Endodermal cell (in vitro differentiated cells): ENCODE measurements at regions not wholly inside any gene's neighbourhood (a gene's known extent, or its start where the extent isn't known, plus 50 kb on each side); places are given as distances from the start of the nearest gene placed in this dataset.

ENCODE experiments used
- DNase-seq: peaks from one replicate; pipeline ENCODE4 v3.0.0-alpha.2; 2017
- H3K27ac ChIP-seq: 2 replicates; pipeline ENCODE4 v1.5.1; 2013; ENCODE audit warnings: mild to moderate bottlenecking, low read depth, low read length, moderate library complexity
- H3K27me3 ChIP-seq: 2 replicates; pipeline ENCODE4 v1.6.1; 2013; ENCODE audit warnings: mild to moderate bottlenecking, low read length, moderate library complexity; ENCODE audit not compliant: insufficient read depth, control insufficient read depth, poor library complexity, severe bottlenecking
- H3K36me3 ChIP-seq: 2 replicates; pipeline ENCODE4 v1.7.0; 2013; ENCODE audit warnings: mild to moderate bottlenecking, low read length, moderate library complexity; ENCODE audit not compliant: control insufficient read depth, insufficient read depth
- H3K4me1 ChIP-seq: one replicate; pipeline ENCODE4 v1.7.0; 2013; ENCODE audit warnings: low read length; ENCODE audit not compliant: control insufficient read depth, insufficient read depth
- H3K4me3 ChIP-seq: 2 replicates; pipeline ENCODE4 v1.5.1; 2013; ENCODE audit warnings: mild to moderate bottlenecking, low read length, moderate library complexity
- H3K9ac ChIP-seq: 2 replicates; pipeline ENCODE4 v1.6.1; 2013; ENCODE audit warnings: mild to moderate bottlenecking, low read length, moderate library complexity; ENCODE audit not compliant: poor library complexity, severe bottlenecking; ENCODE audit errors: extremely low read depth
- H3K9me3 ChIP-seq: 2 replicates; pipeline ENCODE4 v1.6.1; 2013; ENCODE audit warnings: mild to moderate bottlenecking, low read length, moderate library complexity; ENCODE audit not compliant: control insufficient read depth
- H3K27ac Mint-ChIP-seq: 2 replicates; pipeline ENCODE4 v1.8.0; 2020; ENCODE audit warnings: mixed read lengths
- H3K27me3 Mint-ChIP-seq: 2 replicates; pipeline ENCODE4 v1.8.0; 2021; ENCODE audit warnings: mild to moderate bottlenecking, mixed read lengths; ENCODE audit not compliant: insufficient read depth
- H3K36me3 Mint-ChIP-seq: 2 replicates; pipeline ENCODE4 v1.8.0; 2020; ENCODE audit warnings: low read depth, mixed read lengths
- H3K4me1 Mint-ChIP-seq: 2 replicates; pipeline ENCODE4 v1.8.0; 2020; ENCODE audit warnings: mixed read lengths
- H3K4me3 Mint-ChIP-seq: 2 replicates; pipeline ENCODE4 v1.8.0; 2020; ENCODE audit warnings: mild to moderate bottlenecking, moderate library complexity, mixed read lengths
- H3K9me3 Mint-ChIP-seq: 2 replicates; pipeline ENCODE4 v1.8.0; 2020; ENCODE audit warnings: mild to moderate bottlenecking, mixed read lengths
- WGBS, 2 experiments: methylation state at CpG; one replicate each; pipeline versions ENCODE4 v1.1.5 to v1.1.7; 2013; ENCODE audit warnings: missing lambda C conversion rate in 2 of 2, mixed read lengths in 1 of 2; ENCODE audit not compliant: insufficient coverage in 1 of 2, insufficient read length in 1 of 2; 5-methylcytosine and 5-hydroxymethylcytosine counted together
- TF ChIP-seq, protein P1 (sequence below): fragments of 200-600 bp; sonication (generic); conservative IDR thresholded peaks from 2 replicates; pipeline ENCODE4 v1.5.0; 2021; ENCODE audit warnings: antibody characterized with exemption, mild to moderate bottlenecking

GRCh38 chr6:144480473-144480872 is 195.3 kb downstream of the UTRN start:
- DNase-seq = no peak
- Histone ChIP-seq H3K4me1 (no peaks in the 10 kb centered on the region), H3K4me3 (no peak overlapping the region), H3K9ac (no peak overlapping the region), H3K27ac (no peak overlapping the region), H3K27me3 (no peaks in the 10 kb centered on the region), H3K9me3 (no peaks in the 10 kb centered on the region), H3K36me3 (peaks cover 63% of the 10 kb centered on the region)
- H3K36me3 Mint-ChIP-seq = peaks cover 19% of the 10 kb centered on the region
- no peaks in the 10 kb centered on the region for H3K9me3 Mint-ChIP-seq
- no peaks in the 10 kb centered on the region for H3K27me3 Mint-ChIP-seq
- 95 to 96% methylated on average over 5 of the region's 5 CpGs for whole genome bisulfite sequencing, 2 experiments
- TF ChIP-seq, protein P1, sequence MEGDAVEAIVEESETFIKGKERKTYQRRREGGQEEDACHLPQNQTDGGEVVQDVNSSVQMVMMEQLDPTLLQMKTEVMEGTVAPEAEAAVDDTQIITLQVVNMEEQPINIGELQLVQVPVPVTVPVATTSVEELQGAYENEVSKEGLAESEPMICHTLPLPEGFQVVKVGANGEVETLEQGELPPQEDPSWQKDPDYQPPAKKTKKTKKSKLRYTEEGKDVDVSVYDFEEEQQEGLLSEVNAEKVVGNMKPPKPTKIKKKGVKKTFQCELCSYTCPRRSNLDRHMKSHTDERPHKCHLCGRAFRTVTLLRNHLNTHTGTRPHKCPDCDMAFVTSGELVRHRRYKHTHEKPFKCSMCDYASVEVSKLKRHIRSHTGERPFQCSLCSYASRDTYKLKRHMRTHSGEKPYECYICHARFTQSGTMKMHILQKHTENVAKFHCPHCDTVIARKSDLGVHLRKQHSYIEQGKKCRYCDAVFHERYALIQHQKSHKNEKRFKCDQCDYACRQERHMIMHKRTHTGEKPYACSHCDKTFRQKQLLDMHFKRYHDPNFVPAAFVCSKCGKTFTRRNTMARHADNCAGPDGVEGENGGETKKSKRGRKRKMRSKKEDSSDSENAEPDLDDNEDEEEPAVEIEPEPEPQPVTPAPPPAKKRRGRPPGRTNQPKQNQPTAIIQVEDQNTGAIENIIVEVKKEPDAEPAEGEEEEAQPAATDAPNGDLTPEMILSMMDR = no peak
- H3K4me3 Mint-ChIP-seq = no peak overlapping the region
- H3K4me1 Mint-ChIP-seq = no peaks in the 10 kb centered on the region
- no peak overlapping the region for H3K27ac Mint-ChIP-seq

GRCh38 chr6:144481527-144481926 is 196.4 kb downstream of the UTRN start:
- H3K9me3 Mint-ChIP-seq = no peaks in the 10 kb centered on the region
- WGBS, 2 experiments = 80% methylated on average over 5 to 6 of the region's 6 CpGs
- H3K4me3 Mint-ChIP-seq = no peak overlapping the region
- Histone ChIP-seq H3K27ac (no peak overlapping the region), H3K9me3 (no peaks in the 10 kb centered on the region), H3K9ac (no peak overlapping the region), H3K36me3 (peaks cover 67% of the 10 kb centered on the region), H3K4me1 (no peaks in the 10 kb centered on the region), H3K4me3 (no peak overlapping the region), H3K27me3 (no peaks in the 10 kb centered on the region)
- no peaks in the 10 kb centered on the region for H3K4me1 Mint-ChIP-seq
- TF ChIP-seq, protein P1 = no peak
- DNase-seq = peak; percentile 45
- peaks cover 22% of the 10 kb centered on the region for H3K36me3 Mint-ChIP-seq
- no peak overlapping the region for H3K27ac Mint-ChIP-seq
- H3K27me3 Mint-ChIP-seq = no peaks in the 10 kb centered on the region

DNA sequence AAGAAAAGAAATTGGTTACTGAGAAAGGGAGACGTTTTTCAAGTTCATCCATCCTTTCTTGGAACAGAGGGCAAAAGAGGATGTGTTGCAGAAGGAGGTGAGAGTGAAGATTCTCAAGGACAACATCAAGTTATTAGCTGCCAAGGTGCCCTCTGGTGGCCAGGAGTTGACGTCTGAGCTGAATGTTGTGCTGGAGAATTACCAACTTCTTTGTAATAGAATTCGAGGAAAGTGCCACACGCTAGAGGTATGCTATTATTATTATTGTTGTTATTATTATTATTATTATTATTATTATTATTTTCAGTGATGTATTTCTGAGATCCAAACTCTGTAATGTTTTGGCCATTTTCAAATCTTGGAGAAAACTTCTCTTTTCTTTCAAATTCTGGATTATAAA is 197.0 kb downstream of the UTRN start:
- Mint-ChIP-seq H3K36me3 (peaks cover 20% of the 10 kb centered on the region), H3K27ac (no peak overlapping the region), H3K27me3 (no peaks in the 10 kb centered on the region), H3K4me3 (no peak overlapping the region), H3K9me3 (no peaks in the 10 kb centered on the region), H3K4me1 (no peaks in the 10 kb centered on the region)
- peaks cover 64% of the 10 kb centered on the region for H3K36me3 ChIP-seq
- no peaks in the 10 kb centered on the region for H3K27me3 ChIP-seq
- no peak overlapping the region for H3K9ac ChIP-seq
- TF ChIP-seq, protein P1 = peak; percentile 88
- no peak overlapping the region for H3K4me3 ChIP-seq
- H3K27ac ChIP-seq = no peak overlapping the region
- H3K9me3 ChIP-seq = no peaks in the 10 kb centered on the region
- H3K4me1 ChIP-seq = no peaks in the 10 kb centered on the region
- peak; percentile 91 for DNase-seq
- 0 to 23% methylated on average over 1 to 2 of the region's 4 CpGs for WGBS, 2 experiments
